H1 (cell line): ENCODE measurements at regions not wholly inside any gene's neighbourhood (a gene's known extent, or its start where the extent isn't known, plus 50 kb on each side); places are given as distances from the start of the nearest gene placed in this dataset.

Experiments
- CTCF ChIA-PET: fragments of 300-600 bp; sonication (Branson Sonifier 250); formaldehyde crosslinking; loops from one replicate; lab custom pipeline; 2021; ENCODE audit not compliant: partially characterized antibody; lab: Charles Lee
- POLR2A ChIA-PET: fragments of 300-600 bp; sonication (Branson Sonifier 250); formaldehyde crosslinking; loops from one replicate; lab custom pipeline; 2021; ENCODE audit warnings: inconsistent platforms; ENCODE audit not compliant: partially characterized antibody; lab: Charles Lee
- DNase-seq, 2 experiments: peaks; one replicate each; pipeline versions ENCODE4 v3.0.0 to v3.0.0-alpha.2; 2010 to 2022; ENCODE audit warnings: low spot score in 2 of 2, low read depth in 1 of 2, mixed read lengths in 1 of 2
- FAIRE-seq: peaks from 2 replicates; lab custom pipeline; 2011; peaks lifted over from hg19 to GRCh38; lab: Jason Lieb, UNC
- H2AFZ ChIP-seq: 2 replicates; pipeline ENCODE4 v1.8.1; 2012; ENCODE audit warnings: low read length, inconsistent platforms
- H2AK5ac ChIP-seq: 2 replicates; pipeline ENCODE4 v1.6.1; 2013; ENCODE audit warnings: low read depth, low read length
- H2BK120ac ChIP-seq: replicated peaks from 2 replicates; pipeline ENCODE3; 2013; ENCODE audit warnings: low read depth, low read length, inconsistent platforms
- H2BK12ac ChIP-seq: 2 replicates; pipeline ENCODE4 v1.6.1; 2013; ENCODE audit warnings: low read depth, low read length
- H2BK15ac ChIP-seq: 2 replicates; pipeline ENCODE4 v1.6.1; 2013; ENCODE audit warnings: low read length
- H2BK20ac ChIP-seq: 2 replicates; pipeline ENCODE4 v1.6.1; 2013; ENCODE audit warnings: low read length
- H2BK5ac ChIP-seq: 2 replicates; pipeline ENCODE4 v1.6.1; 2013; ENCODE audit warnings: low read depth, low read length
- H3K14ac ChIP-seq: 2 replicates; pipeline ENCODE4 v1.6.1; 2013; ENCODE audit warnings: inconsistent platforms; ENCODE audit not compliant: insufficient read length
- H3K18ac ChIP-seq: 2 replicates; pipeline ENCODE4 v1.6.1; 2013; ENCODE audit warnings: low read length; ENCODE audit errors: extremely low read depth
- H3K23ac ChIP-seq: 2 replicates; pipeline ENCODE4 v1.6.1; 2013; ENCODE audit warnings: inconsistent platforms; ENCODE audit not compliant: insufficient read length
- H3K23me2 ChIP-seq: 2 replicates; pipeline ENCODE4 v1.6.1; 2013; ENCODE audit warnings: low read depth, low read length
- H3K27ac ChIP-seq: 2 replicates; pipeline ENCODE4 v1.6.1; 2011; ENCODE audit warnings: low read depth, low read length, inconsistent platforms
- H3K27me3 ChIP-seq, 4 experiments: replicated peaks in 1 of 4; 1 replicate in 1 of 4; 2 replicates in 3 of 4; pipeline versions ENCODE4 v1.6.1 to v1.8.1; 2011 to 2013; ENCODE audit warnings: low read length in 3 of 4, mild to moderate bottlenecking in 3 of 4, inconsistent platforms in 2 of 4, mixed read lengths in 2 of 4, moderate library complexity in 1 of 4; ENCODE audit not compliant: control insufficient read depth in 3 of 4, insufficient read depth in 3 of 4; ENCODE audit errors: extremely low read depth in 1 of 4
- H3K36me3 ChIP-seq, 4 experiments: 2 replicates each; pipeline versions ENCODE4 v1.6.1 to v1.8.1; 2011 to 2013; ENCODE audit warnings: mild to moderate bottlenecking in 4 of 4, low read length in 3 of 4, moderate library complexity in 2 of 4, control low read depth in 1 of 4, inconsistent platforms in 1 of 4; ENCODE audit not compliant: insufficient read depth in 4 of 4, control insufficient read depth in 2 of 4
- H3K4ac ChIP-seq: replicated peaks from 2 replicates; pipeline ENCODE3; 2013; ENCODE audit warnings: low read length, low read depth, mixed read lengths, inconsistent platforms; ENCODE audit not compliant: insufficient read length
- H3K4me1 ChIP-seq, 4 experiments: replicated peaks in 1 of 4; 1 replicate in 1 of 4; 2 replicates in 3 of 4; pipeline versions ENCODE4 v1.6.1 to v1.8.1; 2011 to 2013; ENCODE audit warnings: low read length in 3 of 4, inconsistent platforms in 2 of 4, mixed read lengths in 1 of 4; ENCODE audit not compliant: insufficient read depth in 4 of 4, control insufficient read depth in 3 of 4
- H3K4me2 ChIP-seq, 2 experiments: 2 replicates each; pipeline versions ENCODE4 v1.6.1 to v1.8.1; 2011 to 2013; ENCODE audit warnings: low read depth in 2 of 2, low read length in 2 of 2, control low read depth in 1 of 2, inconsistent platforms in 1 of 2, mild to moderate bottlenecking in 1 of 2; ENCODE audit not compliant: insufficient read depth in 1 of 2
- H3K4me3 ChIP-seq, 4 experiments: fragments of 200-600, 300-600 bp in 1 of 4; sonication (generic), shearing (Covaris generic), sonication (Bioruptor Twin) in 1 of 4; 2 replicates each; pipeline versions ENCODE4 v1.5.1 to v1.8.1; 2011 to 2016; ENCODE audit warnings: low read length in 4 of 4, low read depth in 3 of 4, control low read depth in 2 of 4, inconsistent platforms in 2 of 4, mild to moderate bottlenecking in 2 of 4, mixed read lengths in 1 of 4, moderate library complexity in 1 of 4; ENCODE audit not compliant: insufficient read depth in 2 of 4; ENCODE audit errors: extremely low read depth in 1 of 4
- H3K56ac ChIP-seq: replicated peaks from 2 replicates; pipeline ENCODE3; 2013; ENCODE audit warnings: low read depth, mild to moderate bottlenecking, mixed read lengths, low read length, inconsistent platforms; ENCODE audit not compliant: insufficient read length
- H3K79me1 ChIP-seq: 2 replicates; pipeline ENCODE4 v1.6.1; 2013; ENCODE audit warnings: low read depth, low read length, control low read depth
- H3K79me2 ChIP-seq, 2 experiments: 2 replicates each; pipeline versions ENCODE4 v1.6.1 to v1.8.1; 2012 to 2013; ENCODE audit warnings: low read length in 2 of 2, mild to moderate bottlenecking in 2 of 2, inconsistent platforms in 1 of 2; ENCODE audit not compliant: insufficient read depth in 2 of 2, control insufficient read depth in 1 of 2
- H3K9ac ChIP-seq, 4 experiments: replicated peaks in 1 of 4; 1 replicate in 1 of 4; 2 replicates in 3 of 4; pipeline versions ENCODE4 v1.6.1 to v1.8.1; 2011 to 2013; ENCODE audit warnings: low read depth in 3 of 4, low read length in 3 of 4, control low read depth in 2 of 4, mild to moderate bottlenecking in 2 of 4, moderate library complexity in 2 of 4, inconsistent platforms in 1 of 4; ENCODE audit errors: extremely low read depth in 1 of 4
- H3K9me3 ChIP-seq, 2 experiments: 2 replicates each; pipeline versions ENCODE4 v1.6.1 to v1.8.1; 2012 to 2013; ENCODE audit warnings: mild to moderate bottlenecking in 2 of 2, moderate library complexity in 2 of 2, control low read depth in 1 of 2, inconsistent platforms in 1 of 2, low read depth in 1 of 2, low read length in 1 of 2, mixed read lengths in 1 of 2; ENCODE audit not compliant: insufficient read depth in 2 of 2
- H4K20me1 ChIP-seq, 2 experiments: replicated peaks in 1 of 2; 2 replicates each; pipeline versions ENCODE3 to v1.8.1; 2011 to 2013; ENCODE audit warnings: inconsistent platforms in 2 of 2, low read length in 2 of 2, mild to moderate bottlenecking in 1 of 2; ENCODE audit not compliant: insufficient read depth in 2 of 2, control insufficient read depth in 1 of 2
- H4K5ac ChIP-seq: 2 replicates; pipeline ENCODE4 v1.6.1; 2013; ENCODE audit warnings: low read length, low read depth, mixed read lengths, inconsistent platforms; ENCODE audit not compliant: insufficient read length
- H4K8ac ChIP-seq: 2 replicates; pipeline ENCODE4 v1.8.0; 2013; ENCODE audit warnings: mild to moderate bottlenecking, moderate library complexity, low read length, inconsistent platforms; ENCODE audit not compliant: insufficient read depth; ENCODE audit errors: extremely low read depth
- H4K91ac ChIP-seq: replicated peaks from 2 replicates; pipeline ENCODE3; 2013; ENCODE audit warnings: low read length, mixed read lengths, inconsistent platforms; ENCODE audit not compliant: insufficient read length
- ATF2 ChIP-seq: IDR thresholded peaks from 2 replicates; pipeline ENCODE4 v1.6.1; 2012; ENCODE audit warnings: low read length, inconsistent platforms
- CBX5 ChIP-seq: fragments of 300-800, 300-1000 bp; sonication (generic); IDR thresholded peaks from 2 replicates; pipeline ENCODE4 v1.7.1; 2016; ENCODE audit warnings: antibody characterized with exemption, low read length, low read depth
- EGR1 ChIP-seq: IDR thresholded peaks from 2 replicates; pipeline ENCODE4 v1.6.1; 2011; ENCODE audit warnings: low read depth, low read length, borderline replicate concordance
- FOSL1 ChIP-seq: IDR thresholded peaks from 2 replicates; pipeline ENCODE4 v1.6.1; 2011; ENCODE audit warnings: mild to moderate bottlenecking, low read depth, low read length, moderate library complexity; ENCODE audit not compliant: insufficient read depth
- NRF1 ChIP-seq: IDR thresholded peaks from 2 replicates; pipeline ENCODE4 v1.6.1; 2011; ENCODE audit warnings: mild to moderate bottlenecking, low read depth, low read length, improper control_type of control experiment
- SAP30 ChIP-seq: fragments of 300-600 bp; sonication (generic); IDR thresholded peaks from 2 replicates; pipeline ENCODE4 v1.7.1; 2012; ENCODE audit warnings: low read length, moderate library complexity, mild to moderate bottlenecking, inconsistent platforms; ENCODE audit not compliant: insufficient read depth, insufficient replicate concordance
- ZNF274 ChIP-seq: IDR thresholded peaks from 2 replicates; pipeline ENCODE4 v1.7.0; 2012; ENCODE audit warnings: low read length, borderline replicate concordance; ENCODE audit errors: extremely low read depth
- WGBS, 2 experiments: shearing (Covaris generic) in 1 of 2; methylation state at CpG; one replicate each; pipeline versions ENCODE4 v1.1.6 to v1.1.7; 2013 to 2015; ENCODE audit warnings: low lambda C conversion rate in 2 of 2, mixed read lengths in 2 of 2, inconsistent platforms in 1 of 2, low coverage in 1 of 2, missing lambda C conversion rate in 1 of 2; ENCODE audit not compliant: insufficient replicate concordance in 2 of 2, insufficient coverage in 1 of 2, insufficient read length in 1 of 2; ENCODE audit errors: extremely low coverage in 1 of 2, missing lambda C conversion rate in 1 of 2; 5-methylcytosine and 5-hydroxymethylcytosine counted together

GRCh38 chr20:22829356-22829755 lies 205.8 kb upstream of the SSTR4 start:
- H3K4ac ChIP-seq: no peak overlapping the region
- no peak overlapping the region for H4K8ac ChIP-seq
- H4K20me1 ChIP-seq: no peaks in the 10 kb centered on the region
- H3K79me2 ChIP-seq: no peaks in the 10 kb centered on the region
- no peak overlapping the region for H2BK12ac ChIP-seq
- H3K23me2 ChIP-seq: no peaks in the 10 kb centered on the region
- DNase-seq (no peak), FAIRE-seq (no peak)
- no peak overlapping the region for H2BK20ac ChIP-seq
- no peak overlapping the region for H3K4me2 ChIP-seq
- H4K5ac ChIP-seq: no peak overlapping the region
- no peak overlapping the region for H2AFZ ChIP-seq
- no peaks in the 10 kb centered on the region for H3K79me1 ChIP-seq
- POLR2A ChIA-PET: no interaction called here
- WGBS, 2 experiments: 66% methylated on average over 3 of the region's 3 CpGs; no CpG with 5 or more reads in 1 of the 2 experiments
- H3K9ac ChIP-seq: no peak overlapping the region
- H3K4me3 ChIP-seq: no peak overlapping the region
- no peak overlapping the region for H2AK5ac ChIP-seq
- H3K9me3 ChIP-seq: no peaks in the 10 kb centered on the region
- CTCF ChIA-PET: interaction anchor here (1.0 to 1.9 kb wide), 3 partner anchors 9 to 372 kb away, joined by 3 to 5 read pairs (median 3); no protein-coding TSS in a partner anchor
- H2BK120ac ChIP-seq: no peak overlapping the region
- H3K56ac ChIP-seq: no peak overlapping the region
- H3K4me1 ChIP-seq: no peaks in the 10 kb centered on the region
- no peak overlapping the region for H3K18ac ChIP-seq
- no peak overlapping the region for H2BK15ac ChIP-seq
- no peak for TF ChIP-seq EGR1
- TF ChIP-seq FOSL1: no peak
- no peak for TF ChIP-seq NRF1
- no peak for TF ChIP-seq CBX5
- TF ChIP-seq SAP30: no peak
- no peak for TF ChIP-seq ATF2
- TF ChIP-seq ZNF274: no peak
- H3K27ac ChIP-seq: no peak overlapping the region
- no peaks in the 10 kb centered on the region for H3K36me3 ChIP-seq
- H3K14ac ChIP-seq: no peak overlapping the region
- no peaks in the 10 kb centered on the region for H3K27me3 ChIP-seq
- no peak overlapping the region for H2BK5ac ChIP-seq
- no peak overlapping the region for H4K91ac ChIP-seq
- no peak overlapping the region for H3K23ac ChIP-seq
